CD4-positive, CD25-positive, alpha-beta regulatory T cell (primary cell): ENCODE measurements at regions not wholly inside any gene's neighbourhood (a gene's known extent, or its start where the extent isn't known, plus 50 kb on each side); places are given as distances from the start of the nearest gene placed in this dataset.

Source experiments
- ATAC-seq, 2 donors: fragments of 150-1000 bp; cut with Tn5 transposase; one replicate each; pipeline ENCODE4 v1.10.0; 2021; ENCODE audit warnings: low read depth in 2 of 2, moderate number of reproducible peaks in 2 of 2, moderate library complexity in 1 of 2
- DNase-seq, 3 donors: peaks; one replicate each; pipeline versions ENCODE4 v3.0.0 to v3.0.0-alpha.2; 2012 to 2022; ENCODE audit warnings: mixed read lengths in 1 of 3
- H3K27ac ChIP-seq: one replicate; pipeline ENCODE4 v1.7.0; 2013; ENCODE audit warnings: mild to moderate bottlenecking, low read length; ENCODE audit not compliant: insufficient read depth, poor library complexity, severe bottlenecking
- H3K27me3 ChIP-seq: one replicate; pipeline ENCODE4 v1.7.0; 2013; ENCODE audit warnings: low read length; ENCODE audit not compliant: control insufficient read depth, insufficient read depth
- H3K36me3 ChIP-seq: one replicate; pipeline ENCODE4 v1.7.0; 2013; ENCODE audit warnings: mild to moderate bottlenecking, low read length, moderate library complexity; ENCODE audit not compliant: control insufficient read depth, insufficient read depth
- H3K4me1 ChIP-seq: 2 replicates; pipeline ENCODE4 v1.7.0; 2013; ENCODE audit warnings: mild to moderate bottlenecking, low read length; ENCODE audit not compliant: insufficient read depth, control insufficient read depth, poor library complexity, severe bottlenecking
- H3K4me3 ChIP-seq: one replicate; pipeline ENCODE4 v1.7.0; 2013; ENCODE audit warnings: low read depth, mild to moderate bottlenecking, low read length, moderate library complexity
- H3K9me3 ChIP-seq, 2 experiments: 1 replicate in 1 of 2; 2 replicates in 1 of 2; pipeline ENCODE4 v1.7.0; 2013; ENCODE audit warnings: low read length in 2 of 2, mild to moderate bottlenecking in 1 of 2, moderate library complexity in 1 of 2; ENCODE audit not compliant: control insufficient read depth in 2 of 2
- H3K27ac Mint-ChIP-seq, 3 donors: one replicate each; pipeline ENCODE4 v1.8.0; 2020 to 2022; ENCODE audit warnings: mild to moderate bottlenecking in 3 of 3, mixed read lengths in 3 of 3, moderate library complexity in 2 of 3
- H3K27me3 Mint-ChIP-seq: one replicate; pipeline ENCODE4 v1.8.0; 2022; ENCODE audit warnings: mild to moderate bottlenecking, mixed read lengths
- H3K36me3 Mint-ChIP-seq: one replicate; pipeline ENCODE4 v1.8.0; 2020; ENCODE audit warnings: mixed read lengths
- H3K4me1 Mint-ChIP-seq, 4 donors: one replicate each; pipeline ENCODE4 v1.8.0; 2020 to 2022; ENCODE audit warnings: mixed read lengths in 4 of 4, mild to moderate bottlenecking in 1 of 4
- H3K4me3 Mint-ChIP-seq, 4 donors: one replicate each; pipeline ENCODE4 v1.8.0; 2020 to 2022; ENCODE audit warnings: mild to moderate bottlenecking in 4 of 4, mixed read lengths in 4 of 4, moderate library complexity in 3 of 4
- H3K9me3 Mint-ChIP-seq, 7 donors: one replicate each; pipeline ENCODE4 v1.8.0; 2020 to 2022; ENCODE audit warnings: mixed read lengths in 7 of 7, mild to moderate bottlenecking in 3 of 7, moderate library complexity in 2 of 7

DNA sequence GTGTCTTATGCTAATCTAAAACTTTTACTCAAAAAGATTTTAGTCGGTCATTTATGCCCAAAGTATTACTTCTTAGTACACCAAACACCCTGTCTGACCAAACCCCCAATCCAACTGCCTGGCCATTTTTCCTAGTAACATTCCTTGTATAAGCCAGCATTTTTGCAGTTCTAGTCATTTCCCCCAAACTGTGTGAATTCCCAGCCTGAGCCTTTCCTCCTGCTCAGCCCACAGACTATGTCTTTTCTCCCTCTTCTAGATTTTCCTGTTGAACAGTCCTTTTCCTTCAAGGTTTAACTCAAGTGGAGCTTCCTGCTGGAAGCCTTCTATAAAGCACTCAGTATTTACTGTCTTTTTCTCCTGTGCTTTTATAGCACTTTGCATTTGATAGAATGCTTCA is 843.8 kb downstream of the USP25 start:
- peaks cover 3% of the 10 kb centered on the region for H3K36me3 Mint-ChIP-seq
- Histone ChIP-seq H3K36me3 (no peaks in the 10 kb centered on the region), H3K27me3 (no peaks in the 10 kb centered on the region), H3K4me3 (no peak overlapping the region), H3K27ac (no peak overlapping the region), H3K9me3 (peaks cover 0 to 2% of the 10 kb centered on the region in 2 experiments), H3K4me1 (no peaks in the 10 kb centered on the region)
- H3K4me3 Mint-ChIP-seq: no peak overlapping the region
- DNase-seq: no peak
- peaks cover 0 to 8% (median 5%) of the 10 kb centered on the region in 7 donors for H3K9me3 Mint-ChIP-seq
- H3K4me1 Mint-ChIP-seq: no peaks in the 10 kb centered on the region
- no peak for ATAC-seq
- no peak overlapping the region for H3K27ac Mint-ChIP-seq
- H3K27me3 Mint-ChIP-seq: no peaks in the 10 kb centered on the region

DNA sequence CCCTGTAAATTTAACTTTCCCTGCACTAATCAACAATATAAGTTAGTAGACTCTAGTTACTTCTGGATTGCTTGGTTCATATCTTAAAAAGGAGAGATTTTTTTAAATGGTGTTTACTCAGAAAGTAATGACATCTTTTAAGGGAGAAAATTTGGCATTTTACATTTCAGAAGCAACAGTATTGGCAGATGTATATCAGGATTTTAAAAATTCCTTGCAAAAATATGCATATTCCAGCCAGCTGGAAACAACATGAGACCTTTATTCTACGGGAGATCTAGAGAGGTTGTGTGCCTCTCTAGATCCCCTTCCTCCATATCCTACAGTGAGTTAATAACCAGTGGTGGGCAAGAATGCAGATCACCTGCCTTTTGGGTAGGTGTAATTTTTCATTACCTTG is 848.2 kb downstream of the USP25 start:
- Histone ChIP-seq H3K4me1 (no peaks in the 10 kb centered on the region), H3K36me3 (no peaks in the 10 kb centered on the region), H3K9me3 (peaks cover 0 to 2% of the 10 kb centered on the region in 2 experiments), H3K27ac (no peak overlapping the region), H3K27me3 (no peaks in the 10 kb centered on the region), H3K4me3 (no peak overlapping the region)
- H3K36me3 Mint-ChIP-seq: peaks cover 3% of the 10 kb centered on the region
- DNase-seq: no peak
- peaks cover 0 to 9% (median 5%) of the 10 kb centered on the region in 7 donors for H3K9me3 Mint-ChIP-seq
- ATAC-seq: no peak
- H3K27me3 Mint-ChIP-seq: no peaks in the 10 kb centered on the region
- H3K4me1 Mint-ChIP-seq: no peaks in the 10 kb centered on the region
- no peak overlapping the region for H3K27ac Mint-ChIP-seq
- H3K4me3 Mint-ChIP-seq: no peak overlapping the region

DNA sequence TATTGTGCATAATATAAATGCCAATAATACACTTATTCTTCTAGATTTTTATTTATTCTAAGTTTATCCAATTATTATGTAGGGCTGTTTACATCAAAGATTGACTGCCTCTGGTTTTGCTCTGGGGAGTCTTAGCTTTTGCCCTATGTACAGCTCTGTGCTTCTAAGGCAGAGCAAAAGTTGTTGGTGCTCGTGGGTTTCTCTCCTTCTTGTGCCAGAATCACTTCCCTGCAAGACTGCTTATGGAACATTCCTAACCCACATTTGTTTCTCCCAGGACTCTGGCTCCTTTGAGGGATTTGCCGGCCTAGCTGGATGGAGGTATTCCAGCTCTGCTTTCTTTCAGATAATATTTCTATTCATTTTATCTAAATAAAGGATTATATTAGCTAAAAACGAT is 849.1 kb downstream of the USP25 start:
- no peak for DNase-seq
- H3K4me3 Mint-ChIP-seq: no peak overlapping the region
- H3K36me3 Mint-ChIP-seq: peaks cover 3% of the 10 kb centered on the region

DNA sequence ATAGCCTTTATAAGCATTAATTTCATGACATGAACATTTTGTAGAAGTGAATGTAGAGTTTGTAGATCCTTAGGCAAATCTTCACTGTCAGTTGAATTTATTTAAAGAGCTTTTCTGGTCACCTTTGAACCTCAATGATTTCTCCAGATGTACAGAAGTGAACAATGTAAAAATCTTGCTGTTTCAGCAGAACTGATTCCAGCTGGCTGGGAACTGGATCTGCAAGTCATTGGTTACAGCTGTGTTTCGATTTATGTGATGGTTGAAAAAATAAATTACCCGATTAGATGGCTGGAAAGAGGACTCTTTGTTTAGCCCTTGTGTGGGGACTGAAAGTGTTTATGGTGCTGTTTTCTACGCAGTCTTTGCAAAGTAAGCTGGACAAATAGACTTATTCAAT is 849.8 kb downstream of the USP25 start:
- H3K27me3 ChIP-seq: no peaks in the 10 kb centered on the region
- peaks cover 3% of the 10 kb centered on the region for H3K36me3 Mint-ChIP-seq
- DNase-seq (no peak), ATAC-seq (no peak)
- H3K27me3 Mint-ChIP-seq: no peaks in the 10 kb centered on the region
- no peaks in the 10 kb centered on the region for H3K36me3 ChIP-seq
- H3K9me3 Mint-ChIP-seq: peaks cover 0 to 9% (median 6%) of the 10 kb centered on the region in 7 donors
- no peaks in the 10 kb centered on the region for H3K4me1 Mint-ChIP-seq
- H3K27ac ChIP-seq: no peak overlapping the region
- no peak overlapping the region for H3K27ac Mint-ChIP-seq
- no peaks in the 10 kb centered on the region for H3K4me1 ChIP-seq
- H3K4me3 Mint-ChIP-seq: no peak overlapping the region
- H3K9me3 ChIP-seq: no peaks in the 10 kb centered on the region
- H3K4me3 ChIP-seq: no peak overlapping the region

More for the DNA sequence above, 849.1 kb downstream of the USP25 start:
- Mint-ChIP-seq H3K27ac (no peak overlapping the region), H3K4me1 (no peaks in the 10 kb centered on the region), H3K9me3 (peaks cover 0 to 9% (median 6%) of the 10 kb centered on the region in 7 donors), H3K27me3 (no peaks in the 10 kb centered on the region)
- no peaks in the 10 kb centered on the region for H3K9me3 ChIP-seq
- H3K4me1 ChIP-seq: no peaks in the 10 kb centered on the region
- H3K4me3 ChIP-seq: no peak overlapping the region
- no peak for ATAC-seq
- no peak overlapping the region for H3K27ac ChIP-seq
- H3K36me3 ChIP-seq: no peaks in the 10 kb centered on the region
- no peaks in the 10 kb centered on the region for H3K27me3 ChIP-seq

DNA sequence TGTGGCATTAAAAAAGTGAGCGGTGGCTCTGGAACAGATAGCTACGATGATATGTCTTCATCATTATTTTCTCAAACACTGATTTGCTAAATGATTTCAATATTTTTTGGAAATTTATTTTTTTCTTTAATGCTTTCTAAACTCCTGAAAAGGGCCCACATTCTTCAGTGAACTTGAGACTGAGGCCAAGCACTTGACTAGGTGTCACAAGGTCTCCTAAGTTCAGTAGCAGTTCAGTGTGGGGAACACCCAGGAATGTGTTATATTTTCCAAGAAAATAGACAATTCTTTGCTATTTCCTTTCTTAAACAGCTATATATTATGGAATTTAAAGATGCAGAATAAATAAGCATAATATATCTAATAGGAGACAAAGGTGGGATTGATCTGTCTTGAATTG is 850.9 kb downstream of the USP25 start:
- no peak for ATAC-seq
- Histone ChIP-seq H3K4me1 (no peaks in the 10 kb centered on the region), H3K9me3 (no peaks in the 10 kb centered on the region), H3K4me3 (no peak overlapping the region), H3K27ac (no peak overlapping the region), H3K36me3 (no peaks in the 10 kb centered on the region), H3K27me3 (no peaks in the 10 kb centered on the region)
- Mint-ChIP-seq H3K9me3 (peaks cover 0 to 6% (median 4%) of the 10 kb centered on the region in 7 donors), H3K27ac (no peak overlapping the region), H3K4me1 (no peaks in the 10 kb centered on the region), H3K36me3 (no peaks in the 10 kb centered on the region), H3K27me3 (no peaks in the 10 kb centered on the region), H3K4me3 (no peak overlapping the region)
- no peak for DNase-seq

DNA sequence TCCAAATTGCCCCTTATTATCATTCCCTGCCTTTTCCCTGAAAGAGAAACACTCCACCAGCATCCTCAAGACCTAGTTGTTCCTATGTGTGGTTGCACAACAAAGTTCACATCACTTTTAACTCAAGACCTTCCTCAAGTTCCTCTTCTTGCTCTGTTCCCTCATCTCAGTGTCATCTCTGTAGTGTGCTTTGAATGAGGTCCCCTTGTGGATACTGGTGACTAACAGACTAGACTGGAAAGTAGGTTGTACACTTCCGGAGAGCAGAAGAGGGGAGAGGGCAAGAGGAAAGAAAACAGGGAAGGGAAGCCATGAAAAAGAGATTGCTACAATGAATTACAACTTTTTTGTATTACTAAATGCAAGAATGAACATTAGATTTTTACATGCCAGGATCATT is 853.8 kb downstream of the USP25 start:
- Histone ChIP-seq H3K27ac (no peak overlapping the region), H3K36me3 (no peaks in the 10 kb centered on the region), H3K27me3 (no peaks in the 10 kb centered on the region), H3K9me3 (no peaks in the 10 kb centered on the region), H3K4me1 (no peaks in the 10 kb centered on the region), H3K4me3 (no peak overlapping the region)
- Mint-ChIP-seq H3K4me1 (no peaks in the 10 kb centered on the region), H3K9me3 (peaks cover 0 to 5% (median 4%) of the 10 kb centered on the region in 7 donors), H3K4me3 (no peak overlapping the region), H3K36me3 (no peaks in the 10 kb centered on the region), H3K27me3 (no peaks in the 10 kb centered on the region), H3K27ac (no peak overlapping the region)
- ATAC-seq (no peak), DNase-seq (no peak)

DNA sequence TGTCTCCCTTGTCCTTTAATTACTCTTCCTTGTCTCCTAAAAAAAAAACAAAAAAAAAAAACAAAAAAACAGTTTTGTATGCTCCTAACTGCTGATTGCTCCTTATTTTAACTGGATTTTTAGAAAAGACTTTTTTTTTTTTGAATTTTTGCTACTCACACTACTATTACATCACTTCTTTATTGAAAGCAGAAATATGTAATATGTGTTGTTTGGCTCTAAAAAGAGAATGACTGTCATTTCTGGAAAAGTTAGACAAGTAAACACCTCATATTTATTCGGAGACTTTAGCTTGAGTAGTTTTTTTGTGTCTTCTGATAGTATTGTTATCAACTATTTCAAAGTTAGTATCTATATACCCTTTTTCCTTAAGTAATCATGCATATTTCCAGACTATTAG is 855.0 kb downstream of the USP25 start:
- DNase-seq (no peak), ATAC-seq (no peak)
- Histone ChIP-seq H3K27me3 (no peaks in the 10 kb centered on the region), H3K9me3 (no peaks in the 10 kb centered on the region), H3K27ac (no peak overlapping the region), H3K4me1 (no peaks in the 10 kb centered on the region), H3K36me3 (no peaks in the 10 kb centered on the region), H3K4me3 (no peak overlapping the region)
- Mint-ChIP-seq H3K27ac (no peak overlapping the region), H3K4me3 (no peak overlapping the region), H3K9me3 (peaks cover 0 to 5% (median 4%) of the 10 kb centered on the region in 7 donors), H3K36me3 (no peaks in the 10 kb centered on the region), H3K4me1 (no peaks in the 10 kb centered on the region), H3K27me3 (no peaks in the 10 kb centered on the region)

DNA sequence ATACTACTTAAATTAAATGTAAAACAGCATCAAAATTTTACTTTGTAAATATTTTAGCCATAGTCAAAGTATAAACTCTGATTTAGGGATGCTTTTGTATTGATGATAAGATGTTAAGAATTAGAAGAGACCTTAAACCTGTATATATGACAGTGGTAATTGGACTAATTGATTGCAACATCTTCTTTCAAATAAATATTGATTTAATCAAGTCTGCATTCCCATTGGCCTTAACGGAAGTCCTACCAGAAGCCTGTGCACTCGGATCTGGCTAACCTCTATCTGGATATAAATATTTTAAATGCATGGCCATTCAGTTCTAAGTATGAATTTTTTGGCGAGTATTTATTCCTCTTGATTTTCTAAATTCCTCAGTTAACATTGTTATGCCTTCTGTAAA is 856.1 kb downstream of the USP25 start:
- H3K27ac Mint-ChIP-seq: no peak overlapping the region
- no peak overlapping the region for H3K27ac ChIP-seq
- DNase-seq (no peak), ATAC-seq (no peak)
- peaks cover 0 to 5% (median 4%) of the 10 kb centered on the region in 7 donors for H3K9me3 Mint-ChIP-seq
- H3K9me3 ChIP-seq: no peaks in the 10 kb centered on the region
- H3K27me3 Mint-ChIP-seq: no peaks in the 10 kb centered on the region
- no peaks in the 10 kb centered on the region for H3K4me1 Mint-ChIP-seq
- H3K27me3 ChIP-seq: no peaks in the 10 kb centered on the region
- no peaks in the 10 kb centered on the region for H3K4me1 ChIP-seq
- no peak overlapping the region for H3K4me3 Mint-ChIP-seq
- H3K4me3 ChIP-seq: no peak overlapping the region
- no peaks in the 10 kb centered on the region for H3K36me3 Mint-ChIP-seq
- H3K36me3 ChIP-seq: no peaks in the 10 kb centered on the region
